ENCODE measurements at regions not wholly inside any gene's neighbourhood (a gene's known extent, or its start where the extent isn't known, plus 50 kb on each side); places are given as distances from the start of the nearest gene placed in this dataset.

GRCh38 chr10:78374331-78375028 lies 340.8 kb downstream of the RPS24 start:
- DNase-seq = no peak

GRCh38 chr10:78375854-78376785 lies 342.5 kb downstream of the RPS24 start:
- no peak for DNase-seq

- DNase-seq = no peak
Measured at GRCh38 chr10:78377356-78377755, 343.7 kb downstream of the RPS24 start.

- DNase-seq = peak; percentile 60 to 73 (median 72)
Measured at GRCh38 chr10:78378192-78378591, 344.5 kb downstream of the RPS24 start.

- DNase-seq = peak in 1 of 3 donors; percentile 25
Measured at GRCh38 chr10:78381107-78381506, 347.4 kb downstream of the RPS24 start.

GRCh38 chr10:78382047-78382446 lies 348.4 kb downstream of the RPS24 start:
- DNase-seq = no peak

GRCh38 chr10:78382772-78383171 lies 349.1 kb downstream of the RPS24 start:
- DNase-seq = no peak

- DNase-seq = no peak
Measured at GRCh38 chr10:78383378-78384048, 349.9 kb downstream of the RPS24 start.

GRCh38 chr10:78384049-78384431 lies 350.4 kb downstream of the RPS24 start:
- no peak for DNase-seq

GRCh38 chr10:78385599-78385998 lies 351.9 kb downstream of the RPS24 start:
- no peak for DNase-seq

GRCh38 chr10:78386509-78386908 lies 352.8 kb downstream of the RPS24 start:
- DNase-seq = no peak

GRCh38 chr10:78388331-78389050 lies 354.8 kb downstream of the RPS24 start:
- DNase-seq = no peak

- DNase-seq = no peak
Measured at GRCh38 chr10:78389419-78389818, 355.8 kb downstream of the RPS24 start.

GRCh38 chr10:78390051-78390450 lies 356.4 kb downstream of the RPS24 start:
- DNase-seq = no peak

GRCh38 chr10:78390817-78391216 lies 357.2 kb downstream of the RPS24 start:
- DNase-seq = no peak

GRCh38 chr10:78391585-78391984 lies 357.9 kb downstream of the RPS24 start:
- DNase-seq = no peak

- DNase-seq = no peak
Measured at GRCh38 chr10:78392197-78392596, 358.5 kb downstream of the RPS24 start.

- DNase-seq = no peak
Measured at GRCh38 chr10:78393094-78393493, 359.4 kb downstream of the RPS24 start.

GRCh38 chr10:78394047-78394446 lies 360.4 kb downstream of the RPS24 start:
- no peak for DNase-seq

GRCh38 chr10:78395162-78395561 lies 361.5 kb downstream of the RPS24 start:
- DNase-seq = no peak

GRCh38 chr10:78396754-78397153 lies 363.1 kb downstream of the RPS24 start:
- no peak for DNase-seq

- no peak for DNase-seq
Measured at GRCh38 chr10:78397786-78398185, 364.1 kb downstream of the RPS24 start.

- DNase-seq = no peak
Measured at GRCh38 chr10:78398382-78398781, 364.7 kb downstream of the RPS24 start.

All from suppressor macrophage treated with lipopolysaccharide for 1 hour (primary cell).